GM12875 (cell line): ENCODE measurements at regions not wholly inside any gene's neighbourhood (a gene's known extent, or its start where the extent isn't known, plus 50 kb on each side); places are given as distances from the start of the nearest gene placed in this dataset.

Source experiments
- H3K4me3 ChIP-seq: one replicate; pipeline ENCODE4 v1.5.1; 2011; ENCODE audit warnings: low read depth, low read length, control low read depth
- CTCF ChIP-seq: IDR thresholded peaks from 2 replicates; pipeline ENCODE4 v1.5.1; 2011; ENCODE audit warnings: low read depth, mild to moderate bottlenecking, control low read depth, inconsistent platforms, low read length, moderate library complexity, borderline replicate concordance; ENCODE audit not compliant: insufficient read depth

DNA sequence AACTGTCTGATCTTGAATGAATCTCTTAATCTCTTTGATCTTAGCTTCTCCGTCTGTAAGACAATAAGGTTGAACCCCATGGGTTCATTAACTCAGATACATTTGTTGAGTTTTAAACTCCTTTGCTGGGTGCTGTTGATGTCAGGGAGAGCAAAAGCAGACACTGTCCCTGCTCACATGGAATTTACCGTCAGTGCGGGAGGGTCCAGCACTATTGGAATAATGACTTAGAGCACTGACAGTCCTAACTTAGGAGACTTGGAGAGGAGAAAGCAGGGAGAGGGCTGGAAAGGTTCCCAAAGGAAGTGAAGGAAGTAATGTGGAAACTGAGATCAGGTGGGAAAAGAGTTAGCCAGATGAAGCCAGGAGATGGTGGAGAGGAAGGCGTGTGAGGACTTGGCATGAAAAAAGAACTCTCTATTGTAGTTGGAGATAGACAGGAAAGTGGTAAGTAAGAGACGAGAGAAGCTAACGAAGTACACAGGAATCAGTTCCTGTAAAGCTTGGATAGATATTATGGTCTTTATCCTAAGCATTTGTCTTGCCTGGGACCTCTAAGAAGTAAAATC lies 141.4 kb upstream of the SERTAD2 start:
- no peak overlapping the region for H3K4me3 ChIP-seq
- no peak for TF ChIP-seq CTCF

GRCh38 chr2:64796926-64797325 lies 143.2 kb upstream of the SERTAD2 start:
- H3K4me3 ChIP-seq, result no peak overlapping the region
- no peak for TF ChIP-seq CTCF

GRCh38 chr2:64797881-64798575 lies 144.3 kb upstream of the SERTAD2 start:
- H3K4me3 ChIP-seq, result no peak overlapping the region
- TF ChIP-seq CTCF, result no peak

DNA sequence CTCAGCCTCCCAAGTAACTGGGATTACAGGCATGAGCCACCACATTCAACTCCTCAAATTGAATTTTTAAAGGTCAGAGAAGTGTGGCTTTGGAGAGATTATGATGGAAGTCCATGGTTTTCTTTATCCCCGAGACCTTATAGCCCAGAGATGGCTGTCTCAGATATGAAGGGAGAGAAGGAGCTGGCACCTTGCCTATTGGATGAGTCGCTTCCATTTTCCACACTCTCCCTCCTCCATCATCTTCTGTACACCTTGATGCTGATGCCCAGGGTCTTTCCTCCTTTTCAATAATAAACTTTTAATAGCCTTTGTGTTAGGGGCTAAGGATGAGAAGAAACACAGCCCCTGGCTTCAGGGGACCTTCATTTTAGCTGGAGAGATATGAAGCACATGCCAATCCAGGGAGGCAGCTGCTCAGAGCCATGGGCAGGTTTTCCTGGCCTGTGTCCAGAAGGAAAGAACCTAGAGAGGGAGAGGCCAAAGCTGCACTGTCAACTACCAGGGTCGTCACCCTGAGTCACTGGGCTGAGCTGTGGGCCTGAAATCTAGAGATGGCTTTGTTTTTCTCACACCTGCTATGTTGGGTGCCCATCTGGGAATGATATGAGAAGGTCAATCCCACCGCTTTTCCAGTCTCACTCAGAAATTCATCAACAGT lies 146.0 kb upstream of the SERTAD2 start:
- no peak overlapping the region for H3K4me3 ChIP-seq
- TF ChIP-seq CTCF, result no peak

DNA sequence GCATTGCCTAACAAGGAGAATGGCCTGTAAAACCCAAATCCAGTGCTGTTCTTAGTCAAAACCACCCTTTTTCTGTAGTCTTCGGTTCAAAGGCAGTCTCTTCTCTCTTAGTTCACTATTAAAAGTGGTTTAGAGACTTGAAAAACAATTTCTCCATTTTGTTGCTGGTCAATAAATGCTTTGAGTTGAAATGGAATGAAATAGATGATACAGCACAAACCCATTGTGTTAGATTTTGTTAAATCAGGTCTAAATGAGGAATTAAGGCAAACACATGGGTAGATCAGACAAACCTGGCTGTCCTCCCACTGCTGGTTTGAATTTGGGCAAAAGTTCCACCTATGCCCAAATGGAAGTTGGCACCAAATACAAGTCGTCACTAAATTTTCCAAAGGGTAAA lies 150.1 kb upstream of the SERTAD2 start:
- no peak overlapping the region for H3K4me3 ChIP-seq
- no peak for TF ChIP-seq CTCF

GRCh38 chr2:64804651-64805050 lies 150.9 kb upstream of the SERTAD2 start:
- no peak for TF ChIP-seq CTCF
- no peak overlapping the region for H3K4me3 ChIP-seq

GRCh38 chr2:64807417-64807816 lies 153.7 kb upstream of the SERTAD2 start:
- H3K4me3 ChIP-seq, result no peak overlapping the region
- TF ChIP-seq CTCF, result no peak
